ENCODE measurements at regions not wholly inside any gene's neighbourhood (a gene's known extent, or its start where the extent isn't known, plus 50 kb on each side); places are given as distances from the start of the nearest gene placed in this dataset.
"Not testable (repeated sequence)": the region's sequence is repeated elsewhere in the genome, so short reads cannot be mapped to it uniquely, and the experiment has no call there.

DNA sequence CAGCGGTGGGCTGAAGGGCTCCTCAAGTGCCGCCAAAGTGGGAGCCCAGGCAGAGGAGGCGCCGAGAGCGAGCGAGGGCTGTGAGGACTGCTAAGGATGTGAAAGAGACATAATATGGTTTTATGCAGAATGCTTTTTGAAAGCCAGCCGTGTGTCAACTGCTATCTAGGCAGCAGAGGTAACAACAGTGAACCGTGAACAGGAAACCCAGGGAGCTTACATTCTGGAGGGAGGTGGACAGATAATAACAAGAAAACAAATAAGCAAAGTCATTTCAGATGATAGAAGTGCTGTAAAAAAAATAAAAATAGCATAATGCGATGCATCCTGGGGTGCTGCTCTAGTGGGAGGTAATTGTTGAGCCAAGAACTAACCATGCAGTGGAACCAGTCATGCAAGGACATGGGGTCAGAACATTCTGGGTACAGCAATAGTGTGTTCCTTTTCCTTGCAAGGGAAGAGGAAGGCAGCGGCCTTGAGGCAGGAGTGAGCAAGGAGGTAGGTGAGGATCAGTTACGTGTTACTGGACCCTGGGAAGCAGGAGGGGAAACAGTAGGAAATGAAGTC is 134.4 kb upstream of the TMEM170B start:
- no peak for DNase-seq

DNA sequence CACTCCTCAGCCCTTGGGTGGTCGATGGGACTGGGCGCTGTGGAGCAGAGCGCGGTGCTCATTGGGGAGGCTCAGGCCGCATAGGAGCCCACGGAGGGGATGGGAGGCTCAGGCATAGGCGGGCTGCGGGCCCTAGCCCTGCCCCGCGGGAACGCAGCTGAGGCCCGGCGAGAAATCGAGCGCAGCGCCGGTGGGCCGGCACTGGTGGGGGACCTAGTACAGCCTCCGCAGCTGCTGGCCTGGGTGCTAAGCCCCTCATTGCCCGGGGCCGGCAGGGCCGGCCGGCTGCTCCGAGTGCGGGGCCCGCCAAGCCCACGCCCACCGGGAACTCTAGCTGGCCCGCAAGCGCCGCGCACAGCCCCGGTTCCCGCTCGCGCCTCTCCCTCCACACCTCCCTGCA is 135.0 kb upstream of the TMEM170B start:
- not testable (repeated sequence) for DNase-seq

DNA sequence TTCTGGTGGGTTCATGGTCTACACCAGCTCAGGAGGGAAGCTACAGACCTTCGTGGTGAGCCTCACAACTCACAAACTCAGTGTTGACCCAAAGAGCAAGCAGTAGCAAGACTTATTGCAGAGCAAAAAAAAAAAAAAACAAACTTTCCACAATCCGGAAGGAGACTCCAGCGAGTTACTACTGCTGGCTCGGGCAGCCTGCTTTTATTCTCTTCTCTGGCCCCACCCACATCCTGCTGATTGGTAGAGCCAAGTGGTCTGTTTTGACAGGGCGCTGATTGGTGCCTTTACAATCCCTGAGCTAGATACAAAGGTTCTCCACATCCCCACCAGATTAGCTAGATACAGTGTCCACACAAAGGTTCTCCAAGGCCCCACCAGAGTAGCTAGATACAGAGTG is 135.6 kb upstream of the TMEM170B start:
- not testable (repeated sequence) for DNase-seq

DNA sequence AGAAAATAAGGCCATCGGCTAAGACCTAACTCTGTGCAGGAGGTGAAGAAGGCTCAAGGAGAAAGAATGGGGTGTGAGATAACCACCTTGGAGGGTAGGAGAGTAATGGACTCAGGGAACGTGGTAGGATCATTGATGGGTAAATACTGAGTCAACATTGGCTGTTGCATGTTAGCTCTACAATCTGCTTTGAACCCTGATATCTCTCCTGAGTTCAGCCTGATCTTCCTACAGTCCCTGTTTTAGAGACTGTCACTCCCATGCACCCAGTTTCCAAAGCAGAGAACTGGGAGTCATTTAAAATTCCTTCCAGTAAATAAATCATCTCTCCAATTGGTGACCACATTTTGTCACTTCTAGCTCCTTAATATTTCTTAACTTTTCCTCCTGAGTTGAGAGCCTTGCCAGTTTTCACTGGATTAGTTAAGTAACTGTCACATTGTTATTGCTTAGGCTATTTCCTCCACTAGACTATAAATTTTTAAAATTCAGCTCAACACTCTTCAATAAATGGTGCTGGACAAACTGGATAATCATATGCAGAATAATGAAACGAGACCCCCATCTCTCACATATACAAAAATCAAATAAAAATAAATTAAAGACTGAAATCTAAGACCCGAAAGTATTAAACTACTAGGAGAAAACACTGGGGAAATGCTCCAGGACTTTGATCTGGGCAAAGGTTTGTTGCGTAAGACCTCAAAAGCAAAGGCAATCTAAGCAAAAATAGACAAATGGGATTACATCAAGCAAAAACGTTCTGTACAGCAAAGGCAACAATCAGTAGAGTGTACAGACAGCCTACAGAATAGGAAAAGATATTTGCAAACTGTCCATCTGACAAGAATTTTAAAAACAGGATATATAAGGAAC is 138.9 kb upstream of the TMEM170B start:
- DNase-seq: no peak

DNA sequence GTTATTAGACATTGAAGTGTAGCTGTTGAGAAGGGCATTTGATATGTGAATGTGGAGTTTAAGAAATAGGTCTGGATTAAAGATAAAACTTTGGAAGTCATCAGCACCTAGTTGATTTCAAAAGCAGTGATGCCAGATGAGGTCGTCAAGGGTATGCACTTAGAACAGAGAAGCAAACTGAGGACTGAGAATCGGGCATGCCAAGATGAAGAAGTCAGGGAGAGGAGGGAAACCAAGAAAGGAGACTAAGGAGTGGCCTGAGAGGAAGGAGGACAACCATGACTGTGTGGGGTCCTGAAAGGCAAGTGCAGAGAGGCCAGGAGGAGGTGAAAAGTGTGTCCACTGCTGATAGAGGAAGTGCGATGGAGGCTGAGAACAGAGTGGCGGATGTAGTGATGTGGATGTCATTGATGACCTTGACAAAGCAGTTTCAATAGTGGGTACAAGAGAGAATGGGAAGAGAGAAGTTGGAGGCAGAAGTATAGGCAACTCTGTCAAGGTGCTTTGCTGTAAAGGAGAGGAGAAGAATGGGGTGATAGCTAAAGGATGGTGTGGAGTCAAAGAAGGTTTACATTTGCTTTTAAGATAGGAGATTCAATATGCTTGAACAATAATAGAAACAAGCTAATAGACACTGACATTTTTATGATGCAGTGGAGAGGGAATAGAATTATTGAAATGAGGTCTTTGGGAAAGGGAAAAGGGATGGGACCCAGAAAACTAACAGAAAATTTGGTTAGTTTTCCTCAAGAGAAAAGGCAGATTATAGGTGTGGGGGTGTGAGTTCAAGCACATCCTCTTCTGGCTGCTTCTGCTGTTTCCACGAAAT is 139.7 kb upstream of the TMEM170B start:
- DNase-seq: no peak

DNA sequence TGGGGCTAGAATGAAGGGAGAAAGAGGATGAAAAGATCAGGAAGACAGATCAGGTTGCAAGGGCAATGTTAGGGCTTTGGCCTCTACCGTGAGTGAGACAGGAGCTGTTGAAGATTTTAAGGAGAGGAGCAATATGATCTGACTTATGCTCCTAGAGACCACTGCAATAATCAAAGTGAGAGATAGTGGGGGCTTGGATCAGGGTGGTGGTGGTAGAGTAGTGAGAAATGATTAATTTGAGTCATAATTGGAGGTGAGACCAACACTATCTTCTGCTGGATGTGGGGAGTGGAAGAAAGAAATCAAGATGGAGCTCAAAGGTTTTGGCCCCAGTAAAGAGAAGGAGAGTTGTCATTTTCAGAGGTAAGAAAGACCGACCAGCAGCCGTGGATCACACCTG is 140.7 kb upstream of the TMEM170B start:
- no peak for DNase-seq

DNA sequence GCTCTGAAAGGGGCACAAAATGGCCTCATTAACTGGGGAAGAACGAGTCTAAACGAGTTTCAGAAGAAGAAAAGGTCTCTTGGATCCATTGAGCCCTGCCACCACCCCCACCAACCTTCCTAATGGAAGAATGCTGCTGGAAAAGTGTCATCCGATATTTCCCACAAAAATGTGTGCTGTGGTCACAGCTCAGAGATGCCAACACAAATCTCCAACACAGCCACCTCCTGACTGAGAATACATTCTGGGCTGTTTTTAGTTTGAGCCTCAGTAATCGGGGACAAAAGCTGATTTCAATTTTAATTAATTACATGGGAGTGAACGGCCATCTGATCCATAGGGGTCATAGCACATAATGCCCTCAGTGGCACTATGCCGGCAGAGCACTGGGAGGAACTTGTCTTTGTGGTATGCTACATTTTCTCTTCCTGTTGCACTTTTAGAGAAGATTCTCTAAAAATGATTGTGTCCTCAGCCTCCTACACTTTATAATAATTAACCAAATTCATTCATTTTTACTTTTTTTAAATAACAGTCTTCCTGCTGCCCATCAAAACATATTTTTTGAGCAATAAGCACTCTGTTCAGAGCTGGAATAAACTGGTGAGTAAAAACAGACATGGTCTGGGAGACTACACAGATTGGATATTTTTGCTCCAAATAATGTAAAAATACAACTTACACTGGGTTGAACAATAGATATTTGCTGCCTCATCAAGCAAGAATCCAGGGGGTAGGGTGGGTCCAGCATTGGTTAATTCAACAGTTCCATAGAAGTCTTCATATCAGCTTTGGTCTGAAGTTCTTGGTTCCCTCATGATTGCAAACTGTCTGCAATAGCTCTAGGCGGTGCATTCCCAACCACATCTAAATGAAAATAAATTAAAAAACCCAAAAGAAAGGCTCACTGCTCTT is 143.6 kb upstream of the TMEM170B start:
- DNase-seq: no peak

DNA sequence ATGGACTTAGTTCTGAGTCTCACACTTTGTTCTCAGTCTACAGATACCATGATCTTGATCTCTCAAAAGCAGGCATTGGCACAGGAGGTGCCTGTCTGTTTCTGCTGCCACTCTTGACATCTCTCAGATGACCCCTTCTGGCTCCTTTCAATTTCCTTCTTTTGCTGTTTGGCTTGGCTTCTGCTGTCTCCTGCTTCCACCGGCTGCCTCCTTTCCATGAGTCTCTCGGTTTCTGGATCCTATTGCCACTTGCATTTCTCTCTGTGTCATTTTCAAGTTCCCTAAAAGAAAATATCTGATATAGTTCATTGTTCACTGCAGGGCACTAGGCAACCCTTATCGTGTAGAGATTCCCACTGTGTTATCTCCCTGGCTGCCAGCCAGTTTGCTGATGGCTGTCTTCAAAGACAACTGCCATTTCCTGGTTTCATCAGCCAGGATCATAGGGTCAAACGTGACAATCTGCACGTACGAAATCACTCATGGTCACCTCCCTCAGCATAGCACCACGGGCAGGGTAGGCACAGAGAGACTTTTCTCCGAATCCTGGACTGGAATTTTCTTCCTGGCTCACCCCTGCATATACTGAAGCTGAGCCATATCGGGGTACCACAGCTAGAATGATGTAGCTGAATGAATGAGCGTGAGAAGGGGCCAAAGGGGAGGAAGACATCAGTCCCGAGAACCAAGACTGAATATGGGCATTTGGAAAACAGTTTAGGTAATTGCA is 144.6 kb upstream of the TMEM170B start:
- DNase-seq: no peak

DNA sequence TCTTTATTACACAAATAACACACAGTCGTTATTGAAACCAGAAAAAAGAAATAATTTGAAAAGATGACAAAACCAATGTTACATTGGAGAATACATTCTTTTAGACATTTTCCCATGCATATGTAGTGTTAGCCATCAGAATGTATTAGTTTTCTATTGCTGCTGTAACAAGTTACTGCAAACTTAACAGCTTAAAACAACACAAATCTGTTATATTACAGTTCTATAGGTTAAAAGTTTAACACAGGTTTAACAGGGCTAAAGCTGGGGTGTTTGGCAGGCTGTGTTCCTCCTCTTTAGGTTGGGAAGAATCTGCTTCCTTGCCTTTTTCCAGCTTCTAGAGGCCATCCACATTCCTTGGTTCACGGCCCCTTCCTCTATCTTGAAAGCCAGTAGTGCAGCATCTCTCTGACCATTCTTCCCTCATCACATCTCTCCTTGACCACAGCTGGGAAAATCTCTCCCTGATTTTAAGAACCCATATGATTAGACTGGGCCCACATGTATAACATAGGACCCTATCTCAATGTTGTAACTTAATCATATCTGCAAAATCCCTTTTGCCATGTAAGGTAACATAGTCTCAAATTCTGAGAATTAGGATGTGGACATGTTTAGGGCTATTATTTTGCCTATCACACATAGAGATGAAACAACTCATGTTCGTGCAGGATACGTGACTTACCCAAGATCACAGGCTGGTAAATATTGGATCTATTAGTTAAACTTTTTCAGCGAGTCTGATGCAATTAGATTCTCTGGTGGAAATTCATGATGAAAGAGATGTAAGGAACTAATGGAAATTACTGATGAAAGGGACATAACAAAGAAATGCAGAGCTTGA is 145.4 kb upstream of the TMEM170B start:
- DNase-seq: no peak

DNA sequence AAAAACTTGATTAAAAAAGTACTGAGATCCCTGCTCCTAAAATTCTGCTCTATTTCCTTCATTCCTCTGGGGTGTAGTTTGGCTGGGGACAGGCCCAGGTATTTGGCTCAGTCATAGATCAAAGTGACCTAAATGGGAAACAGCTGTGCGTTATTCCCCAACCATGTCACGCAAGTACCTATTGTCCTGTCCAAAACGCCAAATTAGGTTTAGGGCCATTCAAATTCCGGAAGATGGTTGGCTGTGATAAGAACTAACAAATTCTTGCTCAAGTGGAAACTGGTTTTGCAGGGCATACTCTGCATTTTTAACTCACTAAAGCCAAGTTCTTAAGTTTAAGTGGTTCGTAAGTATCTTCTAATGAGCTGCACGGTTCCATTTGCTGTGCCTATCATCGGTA is 147.6 kb upstream of the TMEM170B start:
- DNase-seq: no peak

DNA sequence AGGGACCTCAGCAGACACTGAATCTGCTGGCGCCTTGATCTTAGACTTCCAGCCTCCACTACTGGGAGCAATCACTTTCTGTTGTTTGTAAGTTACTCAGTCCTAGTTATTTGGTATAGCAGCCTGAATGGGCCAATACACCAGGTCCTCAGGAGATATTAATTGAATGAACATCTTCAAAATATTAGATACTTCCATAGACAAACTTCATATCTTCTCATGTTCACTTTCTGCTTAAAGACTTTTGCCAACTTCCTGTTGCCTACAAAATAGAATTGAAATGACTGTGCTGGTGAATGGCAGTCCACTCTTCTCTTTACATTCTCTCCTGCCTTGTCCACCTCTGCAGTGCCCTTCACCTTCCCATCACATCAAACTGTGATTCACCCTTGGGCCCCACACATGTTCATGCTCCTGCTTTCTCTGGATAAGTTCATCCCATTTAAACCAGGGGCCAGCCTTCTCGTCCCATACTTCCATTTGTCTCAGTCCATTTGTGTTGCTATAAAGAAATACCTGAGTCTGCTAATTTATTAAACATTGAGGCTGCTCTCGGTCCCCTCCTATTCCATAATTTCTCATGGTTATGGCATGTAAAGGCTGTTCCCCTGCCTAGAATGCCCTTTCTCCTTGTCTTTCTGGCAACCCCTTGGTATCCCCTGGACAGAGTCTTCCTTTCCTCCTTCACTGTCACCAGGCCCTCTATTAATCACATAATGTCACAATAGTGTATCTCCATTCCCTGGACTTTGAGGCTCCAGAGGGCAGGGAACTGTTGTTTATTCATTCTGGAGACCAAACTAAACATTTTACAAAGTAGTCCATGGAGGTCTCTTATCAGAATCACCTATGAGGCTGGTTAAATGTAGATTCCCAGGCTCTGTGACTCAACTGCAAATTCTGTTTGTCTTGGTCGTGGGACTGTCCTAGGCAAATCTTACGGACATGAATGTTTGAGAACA is 148.3 kb upstream of the TMEM170B start:
- no peak for DNase-seq

DNA sequence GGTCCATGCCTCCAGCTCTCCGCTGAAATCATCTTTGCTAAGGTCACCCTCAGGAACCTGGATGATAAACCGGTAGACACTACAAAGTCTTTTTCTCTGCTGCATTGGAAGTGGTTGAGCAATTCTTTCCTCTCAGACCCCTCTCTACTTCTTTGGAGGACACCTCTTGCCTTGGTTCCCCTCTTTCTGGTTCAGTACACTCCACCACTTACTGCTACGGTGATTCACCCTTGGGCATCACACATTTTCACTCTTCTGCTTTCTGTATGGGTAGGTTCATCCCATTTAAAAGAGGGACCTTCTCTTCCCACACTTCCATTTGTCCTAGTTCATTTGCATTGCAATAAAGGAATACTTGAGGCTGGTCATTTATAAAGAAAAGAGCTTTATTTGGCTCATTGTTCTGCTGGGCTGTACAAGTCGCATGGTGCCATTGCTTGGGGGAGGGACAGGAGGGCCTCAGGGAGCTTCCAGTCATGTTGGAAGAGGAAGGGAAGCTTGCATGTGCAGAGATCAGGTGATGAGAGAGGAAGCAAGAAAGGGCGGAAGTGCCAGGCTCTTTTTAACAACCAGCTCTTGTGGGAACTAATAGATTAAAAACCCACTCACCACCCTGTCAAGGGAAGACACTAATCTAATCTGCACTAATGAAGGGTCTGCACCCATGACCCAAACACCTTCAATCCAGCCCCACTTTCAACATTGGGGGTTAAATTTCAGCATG is 149.7 kb upstream of the TMEM170B start:
- DNase-seq: no peak

DNA sequence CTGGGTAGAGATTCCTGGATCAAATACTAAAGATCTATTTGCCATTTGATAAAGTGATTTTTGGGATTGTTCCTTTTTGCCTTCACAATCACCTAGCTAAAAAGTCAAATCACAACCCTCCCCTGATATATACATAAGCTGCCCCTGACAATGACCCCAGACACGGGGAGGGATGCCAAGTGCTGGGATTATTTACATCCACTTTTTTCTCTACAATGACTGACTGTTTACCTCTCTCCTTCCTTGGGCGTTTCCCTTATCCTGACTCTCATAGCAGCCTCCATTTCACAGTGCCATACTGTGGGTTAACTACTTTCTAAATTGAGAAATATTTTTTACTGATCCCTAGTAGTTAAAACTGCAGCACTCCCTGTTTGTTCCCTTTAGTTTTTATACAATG is 150.8 kb upstream of the TMEM170B start:
- DNase-seq: no peak

DNA sequence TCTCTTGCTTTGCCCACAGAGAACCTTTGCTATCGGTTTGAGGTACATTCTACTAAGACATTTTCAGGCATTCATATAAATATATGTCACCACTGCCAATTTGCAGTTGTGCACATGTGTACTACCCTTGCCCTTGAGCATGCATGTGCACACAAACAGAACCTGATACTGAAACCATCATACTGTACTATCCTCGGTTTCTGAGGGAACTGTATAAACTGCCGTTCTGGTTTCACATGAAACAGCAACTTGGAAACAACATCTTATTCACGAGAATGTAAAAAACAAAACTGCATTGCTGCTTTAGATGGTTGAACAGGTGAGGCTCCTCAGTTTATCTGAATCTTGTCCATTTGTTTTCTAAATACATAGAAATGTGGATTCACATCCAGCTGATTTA is 151.2 kb upstream of the TMEM170B start:
- no peak for DNase-seq

DNA sequence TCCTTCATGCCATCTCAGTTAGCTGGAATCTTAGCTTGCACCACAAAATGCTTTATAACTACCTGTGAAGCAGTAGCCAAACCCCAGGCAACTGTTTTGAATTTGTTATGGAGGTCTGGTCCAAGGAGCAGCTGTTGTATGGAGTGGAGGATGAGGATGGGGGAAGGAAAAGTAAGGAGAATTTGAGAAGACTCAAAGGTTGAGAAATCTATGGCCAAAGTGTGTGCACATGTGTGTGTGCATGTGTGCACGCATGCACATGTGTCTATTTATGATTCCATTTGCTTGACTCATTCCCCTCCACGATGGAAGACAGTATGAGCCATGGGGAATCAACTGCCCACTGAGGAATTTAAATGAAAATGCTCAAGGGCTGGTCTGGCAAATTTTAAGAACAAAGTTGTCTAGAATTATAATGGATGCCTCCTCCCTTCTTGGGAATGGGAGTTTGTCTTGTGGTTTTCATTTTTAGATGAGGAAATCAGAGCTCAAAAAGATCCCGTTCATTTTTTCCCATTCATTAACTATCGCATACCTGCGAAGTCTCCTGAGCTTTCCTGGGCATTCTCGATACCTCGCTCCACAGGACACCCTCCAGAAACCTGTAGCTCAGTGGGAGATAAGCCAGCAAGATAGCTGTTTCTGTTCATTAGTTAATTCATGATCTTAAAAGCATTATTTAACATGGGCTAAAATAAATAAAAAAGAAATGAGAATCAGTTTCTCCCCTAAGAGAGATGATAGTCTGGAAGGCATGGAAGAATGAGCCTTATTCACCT is 152.3 kb upstream of the NEDD9 start:
- no peak for DNase-seq

DNA sequence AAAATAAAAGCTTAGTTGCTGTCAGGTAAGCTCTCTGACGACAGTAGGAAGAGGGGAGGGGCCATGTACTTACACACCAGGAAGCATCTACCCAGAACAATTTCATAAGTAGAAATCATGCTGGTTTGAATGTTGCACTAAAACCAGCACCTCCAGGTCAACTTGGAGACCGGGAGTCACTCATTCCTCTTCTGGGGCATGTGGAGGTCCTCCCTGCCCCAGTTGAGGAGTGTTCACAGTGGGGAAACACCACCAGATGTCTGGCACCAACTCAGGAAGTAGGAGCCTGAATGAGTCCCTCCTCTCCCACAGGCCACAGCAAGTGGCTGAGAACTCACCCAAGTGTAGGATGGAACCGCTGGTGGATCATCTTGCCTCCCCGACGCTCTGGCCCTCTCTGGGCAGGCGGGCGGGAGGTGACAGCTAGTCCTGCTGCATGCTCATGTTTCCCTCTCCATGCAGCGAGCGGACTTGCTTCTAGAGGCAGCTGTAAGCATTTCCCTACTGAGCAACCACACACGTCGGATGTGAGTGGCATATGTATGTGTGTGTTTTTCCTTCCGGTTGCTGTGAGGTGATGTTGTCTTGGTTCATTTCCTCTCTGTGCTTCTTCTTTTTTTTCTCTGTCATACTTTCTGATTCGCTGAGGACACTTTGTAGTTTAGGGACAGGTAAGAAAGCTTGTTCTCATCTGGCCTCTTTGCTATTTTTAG is 149.5 kb upstream of the NEDD9 start:
- DNase-seq: peak; percentile 47

DNA sequence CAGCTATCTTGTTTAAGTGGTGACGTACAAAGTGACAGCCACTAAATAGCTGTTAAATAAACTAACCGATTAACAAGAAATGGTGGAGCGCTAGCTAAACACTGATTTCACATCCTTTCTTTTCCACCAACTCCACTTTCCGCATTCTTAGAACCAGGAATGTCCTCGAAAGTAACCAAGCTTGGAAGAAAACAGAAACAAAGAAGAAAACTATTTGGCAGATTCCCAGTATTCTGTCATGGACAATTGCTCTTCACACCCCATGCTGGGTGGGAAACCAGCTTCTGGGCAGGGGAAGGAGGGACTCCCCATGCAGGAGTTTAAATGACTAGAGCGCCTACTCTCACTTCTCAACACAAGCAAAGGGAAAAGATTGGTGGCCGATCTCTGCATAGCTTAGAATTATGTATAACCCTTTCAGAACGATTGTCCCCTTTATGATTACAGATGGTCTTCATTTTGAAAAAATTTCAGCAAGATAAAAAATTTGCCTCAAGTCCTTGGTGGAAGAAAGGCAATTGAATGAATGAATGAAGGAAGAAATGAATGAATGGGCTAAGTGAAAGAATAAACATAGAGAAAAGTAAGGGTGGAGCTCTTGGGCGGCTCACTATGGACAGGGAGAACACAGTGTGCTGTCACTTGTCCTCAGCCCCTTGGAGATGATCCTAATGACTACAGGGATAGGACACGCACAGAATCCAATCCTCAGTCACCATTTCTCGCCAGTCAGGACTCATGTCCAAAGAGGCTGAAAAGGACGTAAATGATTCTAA is 148.7 kb upstream of the NEDD9 start:
- DNase-seq: no peak
